H1 (cell line): ENCODE measurements at regions not wholly inside any gene's neighbourhood (a gene's known extent, or its start where the extent isn't known, plus 50 kb on each side); places are given as distances from the start of the nearest gene placed in this dataset.

Experiments used
- BCL11A ChIP-seq, 2 experiments: IDR thresholded peaks; one replicate each; pipeline ENCODE4 v1.6.1; 2011; ENCODE audit warnings: low read depth in 2 of 2, low read length in 2 of 2, mild to moderate bottlenecking in 2 of 2
- RAD21 ChIP-seq, 2 experiments: IDR thresholded peaks in 1 of 2; conservative IDR thresholded peaks in 1 of 2; 2 replicates each; pipeline ENCODE4 v1.6.1; 2011; ENCODE audit warnings: low read depth in 2 of 2, low read length in 2 of 2, improper control_type of control experiment in 1 of 2, inconsistent platforms in 1 of 2, mild to moderate bottlenecking in 1 of 2, moderate library complexity in 1 of 2
- RNF2 ChIP-seq: fragments of 200-900, 300-1000 bp; sonication (generic); IDR thresholded peaks from 2 replicates; pipeline ENCODE4 v1.7.1; 2016; ENCODE audit warnings: borderline replicate concordance, low read depth, mild to moderate bottlenecking, antibody characterized with exemption, low read length; ENCODE audit not compliant: poor library complexity, severe bottlenecking; ENCODE audit errors: missing control alignments
- SIN3A ChIP-seq, 2 experiments: IDR thresholded peaks in 1 of 2; conservative IDR thresholded peaks in 1 of 2; 2 replicates each; pipeline ENCODE4 v1.6.1; 2011 to 2012; ENCODE audit warnings: low read length in 2 of 2, improper control_type of control experiment in 1 of 2, low read depth in 1 of 2, mild to moderate bottlenecking in 1 of 2
- TF ChIP-seq, protein P1 (sequence below): IDR thresholded peaks from 2 replicates; pipeline ENCODE4 v1.6.1; 2011; ENCODE audit warnings: low read depth, mild to moderate bottlenecking, low read length; ENCODE audit not compliant: insufficient read depth
- TF ChIP-seq, protein P2 (sequence below), 3 experiments: IDR thresholded peaks; 1 replicate in 2 of 3; 2 replicates in 1 of 3; pipeline versions ENCODE4 v1.5.1 to v1.6.1; 2011; ENCODE audit warnings: low read length in 3 of 3, mild to moderate bottlenecking in 3 of 3, inconsistent platforms in 2 of 3, low read depth in 1 of 3, moderate library complexity in 1 of 3; ENCODE audit not compliant: insufficient read depth in 1 of 3; ENCODE audit errors: control extremely low read depth in 1 of 3

DNA sequence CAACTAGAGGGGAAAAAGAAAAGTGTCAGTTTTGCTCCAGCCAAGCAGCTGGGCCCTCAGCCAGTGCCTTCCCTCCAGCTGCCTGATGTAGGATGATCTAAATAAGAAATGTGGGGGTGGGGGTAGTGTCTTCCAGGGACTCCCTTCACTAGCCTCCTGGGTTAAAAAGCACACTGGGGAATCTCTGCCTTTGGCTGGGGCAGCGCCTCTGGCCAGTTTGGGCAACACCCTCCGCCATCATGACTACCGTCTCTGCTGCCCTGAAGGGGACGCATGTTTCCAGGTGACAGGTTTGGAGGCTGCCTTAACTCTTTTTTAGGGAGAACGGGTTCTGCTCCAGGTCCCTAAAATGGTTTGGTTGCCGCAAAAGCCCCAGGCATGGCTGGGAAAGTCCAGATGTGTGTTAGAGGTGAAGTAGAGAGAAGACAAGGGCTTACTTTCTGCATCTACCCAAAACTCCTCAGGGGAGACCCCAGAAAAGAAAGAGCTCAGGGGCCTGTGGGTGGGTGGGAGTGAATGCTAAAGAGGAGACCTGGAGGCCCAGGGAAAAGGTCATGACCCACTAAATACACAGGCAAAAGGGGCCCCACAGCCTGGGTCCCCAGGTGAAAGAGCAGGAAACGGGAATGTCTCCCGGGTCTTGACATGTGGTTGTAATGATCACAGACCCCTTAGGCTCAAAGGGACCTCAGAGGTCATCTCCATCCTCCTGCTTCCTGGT lies 132.8 kb upstream of the CCND2 start (continued):
- no peak for TF ChIP-seq RAD21 (IDR thresholded peaks at IDR 0.05 in 1 of 2, conservative IDR thresholded peaks at IDR 0.05 in 1 of 2; ENCODE audit: low read depth in 2 of 2, low read length in 2 of 2)
- TF ChIP-seq, protein P1, sequence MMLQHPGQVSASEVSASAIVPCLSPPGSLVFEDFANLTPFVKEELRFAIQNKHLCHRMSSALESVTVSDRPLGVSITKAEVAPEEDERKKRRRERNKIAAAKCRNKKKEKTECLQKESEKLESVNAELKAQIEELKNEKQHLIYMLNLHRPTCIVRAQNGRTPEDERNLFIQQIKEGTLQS, result no peak
- TF ChIP-seq SIN3A (conservative IDR thresholded peaks at IDR 0.05 in 1 of 2, IDR thresholded peaks at IDR 0.05 in 1 of 2; ENCODE audit: low read depth in 1 of 2, low read length in 2 of 2), result no peak
- TF ChIP-seq BCL11A (IDR thresholded peaks at IDR 0.05; ENCODE audit: low read depth in 2 of 2, low read length in 2 of 2), result no peak
- TF ChIP-seq RNF2, result no peak
- TF ChIP-seq, protein P2, sequence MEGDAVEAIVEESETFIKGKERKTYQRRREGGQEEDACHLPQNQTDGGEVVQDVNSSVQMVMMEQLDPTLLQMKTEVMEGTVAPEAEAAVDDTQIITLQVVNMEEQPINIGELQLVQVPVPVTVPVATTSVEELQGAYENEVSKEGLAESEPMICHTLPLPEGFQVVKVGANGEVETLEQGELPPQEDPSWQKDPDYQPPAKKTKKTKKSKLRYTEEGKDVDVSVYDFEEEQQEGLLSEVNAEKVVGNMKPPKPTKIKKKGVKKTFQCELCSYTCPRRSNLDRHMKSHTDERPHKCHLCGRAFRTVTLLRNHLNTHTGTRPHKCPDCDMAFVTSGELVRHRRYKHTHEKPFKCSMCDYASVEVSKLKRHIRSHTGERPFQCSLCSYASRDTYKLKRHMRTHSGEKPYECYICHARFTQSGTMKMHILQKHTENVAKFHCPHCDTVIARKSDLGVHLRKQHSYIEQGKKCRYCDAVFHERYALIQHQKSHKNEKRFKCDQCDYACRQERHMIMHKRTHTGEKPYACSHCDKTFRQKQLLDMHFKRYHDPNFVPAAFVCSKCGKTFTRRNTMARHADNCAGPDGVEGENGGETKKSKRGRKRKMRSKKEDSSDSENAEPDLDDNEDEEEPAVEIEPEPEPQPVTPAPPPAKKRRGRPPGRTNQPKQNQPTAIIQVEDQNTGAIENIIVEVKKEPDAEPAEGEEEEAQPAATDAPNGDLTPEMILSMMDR (IDR thresholded peaks at IDR 0.05; ENCODE audit: control extremely low read depth in 1 of 3, insufficient read depth in 1 of 3, low read depth in 1 of 3, low read length in 3 of 3), result no peak
- TF ChIP-seq, all 59 proteins: peak for 0
